ENCODE measurements at regions not wholly inside any gene's neighbourhood (a gene's known extent, or its start where the extent isn't known, plus 50 kb on each side); places are given as distances from the start of the nearest gene placed in this dataset.

- TF ChIP-seq CTCF (IDR thresholded peaks at IDR 0.05; ENCODE audit: insufficient read depth, low read depth, low read length) = no peak
- DNase-seq (ENCODE audit: low read depth) = no peak
- ChIA-PET POLR2A (no interaction called here), CTCF (interaction anchor here (0.7 to 1.2 kb wide), 2 partner anchors 25 to 42 kb away, joined by 3 read pairs; no protein-coding TSS in a partner anchor)
- H3K36me3 ChIP-seq (ENCODE audit: control insufficient read depth, insufficient read depth, low read length) = no peaks in the 10 kb centered on the region
- no peaks in the 10 kb centered on the region for H3K27me3 ChIP-seq (ENCODE audit: control insufficient read depth, insufficient read depth, low read length)
- H3K4me3 ChIP-seq (ENCODE audit: low read depth, low read length) = no peak overlapping the region
Observed at GRCh38 chr3:30084316-30084715, 522.1 kb upstream of the TGFBR2 start.

GRCh38 chr3:30084971-30085403, 521.4 kb upstream of the TGFBR2 start:
- TF ChIP-seq CTCF (IDR thresholded peaks at IDR 0.05; ENCODE audit: insufficient read depth, low read depth, low read length) = no peak
- Histone ChIP-seq H3K27me3 (ENCODE audit: control insufficient read depth, insufficient read depth, low read length) (no peaks in the 10 kb centered on the region), H3K4me3 (ENCODE audit: low read depth, low read length) (no peak overlapping the region), H3K36me3 (ENCODE audit: control insufficient read depth, insufficient read depth, low read length) (no peaks in the 10 kb centered on the region)
- no peak for DNase-seq (ENCODE audit: low read depth)
- CTCF ChIA-PET = interaction anchor here (1.2 kb wide), 1 partner anchor 42 kb away, joined by 3 read pairs; no protein-coding TSS in a partner anchor
- POLR2A ChIA-PET = no interaction called here

- no peaks in the 10 kb centered on the region for H3K36me3 ChIP-seq (ENCODE audit: control insufficient read depth, insufficient read depth, low read length)
- POLR2A ChIA-PET = no interaction called here
- TF ChIP-seq CTCF (IDR thresholded peaks at IDR 0.05; ENCODE audit: insufficient read depth, low read depth, low read length) = no peak
- CTCF ChIA-PET = interaction anchor here (1.2 kb wide), 1 partner anchor 43 kb away, joined by 3 read pairs; no protein-coding TSS in a partner anchor
- H3K27me3 ChIP-seq (ENCODE audit: control insufficient read depth, insufficient read depth, low read length) = no peaks in the 10 kb centered on the region
- H3K4me3 ChIP-seq (ENCODE audit: low read depth, low read length) = no peak overlapping the region
- no peak for DNase-seq (ENCODE audit: low read depth)
Observed at GRCh38 chr3:30085486-30085885, 520.9 kb upstream of the TGFBR2 start.

- Histone ChIP-seq H3K27me3 (ENCODE audit: control insufficient read depth, insufficient read depth, low read length) (no peaks in the 10 kb centered on the region), H3K4me3 (ENCODE audit: low read depth, low read length) (no peak overlapping the region), H3K36me3 (ENCODE audit: control insufficient read depth, insufficient read depth, low read length) (no peaks in the 10 kb centered on the region; the same call in 1 of the 2 replicates)
- ChIA-PET CTCF (no interaction called here), POLR2A (no interaction called here)
- no peak for TF ChIP-seq CTCF (IDR thresholded peaks at IDR 0.05; ENCODE audit: insufficient read depth, low read depth, low read length)
- no peak for DNase-seq (ENCODE audit: low read depth)
Observed at GRCh38 chr3:30091686-30092085, 514.7 kb upstream of the TGFBR2 start.

- ChIA-PET CTCF (interaction anchor here (0.6 kb wide), 1 partner anchor 11 kb away, joined by 4 read pairs; no protein-coding TSS in a partner anchor), POLR2A (no interaction called here)
- DNase-seq (ENCODE audit: low read depth) = no peak
- H3K27me3 ChIP-seq (ENCODE audit: control insufficient read depth, insufficient read depth, low read length) = no peaks in the 10 kb centered on the region
- no peaks in the 10 kb centered on the region; the same call in 1 of the 2 replicates for H3K36me3 ChIP-seq (ENCODE audit: control insufficient read depth, insufficient read depth, low read length)
- H3K4me3 ChIP-seq (ENCODE audit: low read depth, low read length) = no peak overlapping the region
- TF ChIP-seq CTCF (IDR thresholded peaks at IDR 0.05; ENCODE audit: insufficient read depth, low read depth, low read length) = no peak
Observed at GRCh38 chr3:30097022-30097650, 509.3 kb upstream of the TGFBR2 start.
